ENCODE measurements at regions not wholly inside any gene's neighbourhood (a gene's known extent, or its start where the extent isn't known, plus 50 kb on each side); places are given as distances from the start of the nearest gene placed in this dataset.

GRCh38 chr18:60134806-60135205 is 235.0 kb downstream of the PMAIP1 start:
- H3K4me1 ChIP-seq (ENCODE audit: low read depth), result no peaks in the 10 kb centered on the region
- H3K27me3 ChIP-seq, result no peaks in the 10 kb centered on the region
- TF ChIP-seq, protein P1, sequence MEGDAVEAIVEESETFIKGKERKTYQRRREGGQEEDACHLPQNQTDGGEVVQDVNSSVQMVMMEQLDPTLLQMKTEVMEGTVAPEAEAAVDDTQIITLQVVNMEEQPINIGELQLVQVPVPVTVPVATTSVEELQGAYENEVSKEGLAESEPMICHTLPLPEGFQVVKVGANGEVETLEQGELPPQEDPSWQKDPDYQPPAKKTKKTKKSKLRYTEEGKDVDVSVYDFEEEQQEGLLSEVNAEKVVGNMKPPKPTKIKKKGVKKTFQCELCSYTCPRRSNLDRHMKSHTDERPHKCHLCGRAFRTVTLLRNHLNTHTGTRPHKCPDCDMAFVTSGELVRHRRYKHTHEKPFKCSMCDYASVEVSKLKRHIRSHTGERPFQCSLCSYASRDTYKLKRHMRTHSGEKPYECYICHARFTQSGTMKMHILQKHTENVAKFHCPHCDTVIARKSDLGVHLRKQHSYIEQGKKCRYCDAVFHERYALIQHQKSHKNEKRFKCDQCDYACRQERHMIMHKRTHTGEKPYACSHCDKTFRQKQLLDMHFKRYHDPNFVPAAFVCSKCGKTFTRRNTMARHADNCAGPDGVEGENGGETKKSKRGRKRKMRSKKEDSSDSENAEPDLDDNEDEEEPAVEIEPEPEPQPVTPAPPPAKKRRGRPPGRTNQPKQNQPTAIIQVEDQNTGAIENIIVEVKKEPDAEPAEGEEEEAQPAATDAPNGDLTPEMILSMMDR (IDR thresholded peaks at IDR 0.05; ENCODE audit: low read depth, low read length), result no peak
- H3K36me3 ChIP-seq, result no peaks in the 10 kb centered on the region
- no peak overlapping the region for H3K4me3 ChIP-seq
- H3K27ac ChIP-seq, result no peak overlapping the region
- no peak for DNase-seq (ENCODE audit: low read depth in 1 of 2, low spot score in 1 of 2)
- no peaks in the 10 kb centered on the region for H3K9me3 ChIP-seq (ENCODE audit: low read depth)

GRCh38 chr18:60130284-60130683 is 230.5 kb downstream of the PMAIP1 start:
- H3K27me3 ChIP-seq, result no peaks in the 10 kb centered on the region
- no peaks in the 10 kb centered on the region for H3K36me3 ChIP-seq
- H3K27ac ChIP-seq, result no peak overlapping the region
- H3K9me3 ChIP-seq (ENCODE audit: low read depth), result no peaks in the 10 kb centered on the region
- no peaks in the 10 kb centered on the region for H3K4me1 ChIP-seq (ENCODE audit: low read depth)
- DNase-seq (ENCODE audit: low read depth in 1 of 2, low spot score in 1 of 2), result no peak
- TF ChIP-seq, protein P1 (IDR thresholded peaks at IDR 0.05; ENCODE audit: low read depth, low read length), result no peak
- no peak overlapping the region for H3K4me3 ChIP-seq

- Histone ChIP-seq H3K27me3 (no peaks in the 10 kb centered on the region), H3K4me3 (no peak overlapping the region), H3K4me1 (ENCODE audit: low read depth) (no peaks in the 10 kb centered on the region), H3K27ac (no peak overlapping the region), H3K9me3 (ENCODE audit: low read depth) (no peaks in the 10 kb centered on the region), H3K36me3 (no peaks in the 10 kb centered on the region)
- TF ChIP-seq, protein P1 (IDR thresholded peaks at IDR 0.05; ENCODE audit: low read depth, low read length), result no peak
- no peak for DNase-seq (ENCODE audit: low read depth in 1 of 2, low spot score in 1 of 2)
These were observed 223.2 kb downstream of the PMAIP1 start for GRCh38 chr18:60123031-60123430.

DNA sequence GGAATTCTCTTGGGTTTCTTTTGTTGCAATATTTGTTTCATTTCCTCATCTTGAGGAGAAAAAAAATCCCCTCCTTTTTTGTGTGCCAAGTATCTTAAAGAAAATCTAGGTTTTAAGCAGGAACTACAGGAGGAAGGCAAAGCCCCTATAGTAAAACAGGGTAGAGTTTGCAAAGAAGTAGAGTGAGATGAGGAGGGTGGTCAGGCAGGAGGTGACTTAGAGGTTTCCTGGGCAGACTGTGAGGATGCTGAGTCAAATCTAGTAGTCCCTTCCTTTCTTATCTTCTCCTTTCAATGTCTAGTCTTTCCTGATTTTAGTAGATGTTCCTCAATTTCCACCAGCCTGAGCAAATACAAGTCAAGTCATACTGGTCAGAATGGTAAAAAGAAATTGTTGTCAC is 222.5 kb downstream of the PMAIP1 start:
- Histone ChIP-seq H3K4me1 (ENCODE audit: low read depth) (no peaks in the 10 kb centered on the region), H3K27me3 (no peaks in the 10 kb centered on the region), H3K9me3 (ENCODE audit: low read depth) (no peaks in the 10 kb centered on the region), H3K27ac (no peak overlapping the region), H3K36me3 (no peaks in the 10 kb centered on the region), H3K4me3 (no peak overlapping the region)
- TF ChIP-seq, protein P1 (IDR thresholded peaks at IDR 0.05; ENCODE audit: low read depth, low read length), result no peak
- no peak for DNase-seq (ENCODE audit: low read depth in 1 of 2, low spot score in 1 of 2)

DNA sequence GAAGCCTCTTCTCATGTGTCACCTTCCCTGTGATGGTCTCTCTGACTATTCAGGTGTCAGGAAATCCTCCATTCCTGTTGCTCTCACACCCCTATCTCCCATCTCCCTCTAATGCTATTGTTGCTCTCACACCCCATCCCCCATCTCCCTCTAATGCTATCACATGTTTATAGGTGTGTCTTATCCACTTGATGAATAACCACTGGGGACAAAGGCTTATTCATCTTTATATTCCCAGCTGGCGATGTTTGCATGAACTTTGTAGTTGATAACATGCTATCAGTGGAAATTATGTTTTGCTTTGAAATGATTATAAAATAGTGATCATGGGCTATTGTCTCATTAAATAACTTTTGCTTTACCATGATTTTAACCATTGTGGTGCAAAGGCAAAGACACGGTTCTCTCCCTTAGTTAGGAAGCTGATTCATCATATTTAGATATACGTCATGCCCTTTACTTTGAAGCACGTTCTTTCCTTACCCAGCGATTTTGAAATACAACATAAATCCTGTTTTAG is 220.5 kb downstream of the PMAIP1 start:
- TF ChIP-seq, protein P1 (IDR thresholded peaks at IDR 0.05; ENCODE audit: low read depth, low read length), result no peak
- no peak overlapping the region for H3K27ac ChIP-seq
- H3K9me3 ChIP-seq (ENCODE audit: low read depth), result no peaks in the 10 kb centered on the region
- no peaks in the 10 kb centered on the region for H3K36me3 ChIP-seq
- H3K4me3 ChIP-seq, result no peak overlapping the region
- no peaks in the 10 kb centered on the region for H3K4me1 ChIP-seq (ENCODE audit: low read depth)
- no peak for DNase-seq (ENCODE audit: low read depth in 1 of 2, low spot score in 1 of 2)
- no peaks in the 10 kb centered on the region for H3K27me3 ChIP-seq

DNA sequence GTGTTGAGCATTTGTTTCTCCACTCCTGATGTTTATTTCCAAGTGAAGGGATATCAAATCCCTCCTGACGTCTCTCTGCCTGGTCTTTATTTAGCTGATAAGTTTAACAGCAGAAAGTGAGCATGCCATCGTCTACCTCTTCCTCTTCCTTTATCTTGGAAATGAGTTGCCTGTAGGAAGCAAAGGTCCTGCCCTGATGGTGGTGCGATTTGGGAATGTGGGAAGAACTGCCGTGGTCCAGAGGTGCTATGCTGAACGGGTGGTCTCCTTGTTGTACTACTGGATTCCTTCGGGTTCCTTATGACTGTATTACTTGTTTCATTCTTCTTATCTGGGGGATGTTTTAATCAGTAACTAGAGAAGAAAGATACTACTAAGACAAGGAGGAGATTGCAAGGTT is 217.5 kb downstream of the PMAIP1 start:
- no peak for DNase-seq (ENCODE audit: low read depth in 1 of 2, low spot score in 1 of 2)
- Histone ChIP-seq H3K27me3 (no peaks in the 10 kb centered on the region), H3K4me3 (no peak overlapping the region), H3K4me1 (ENCODE audit: low read depth) (no peaks in the 10 kb centered on the region), H3K9me3 (ENCODE audit: low read depth) (no peaks in the 10 kb centered on the region), H3K36me3 (no peaks in the 10 kb centered on the region), H3K27ac (no peak overlapping the region)
- TF ChIP-seq, protein P1 (IDR thresholded peaks at IDR 0.05; ENCODE audit: low read depth, low read length), result no peak

Measured in cardiac muscle cell (in vitro differentiated cells and primary cell).